ENCODE measurements at regions not wholly inside any gene's neighbourhood (a gene's known extent, or its start where the extent isn't known, plus 50 kb on each side); places are given as distances from the start of the nearest gene placed in this dataset.

- no peak overlapping the region for H2AFZ ChIP-seq
- H3K4me2 ChIP-seq: no peak overlapping the region
- H4K20me1 ChIP-seq (ENCODE audit: insufficient read depth, poor library complexity, severe bottlenecking): no peaks in the 10 kb centered on the region
- TF ChIP-seq EZH2phosphoT487 (IDR thresholded peaks at IDR 0.05; ENCODE audit: low read depth, severe bottlenecking, unreplicated experiment) (no peak), CTCF (IDR thresholded peaks at IDR 0.05; ENCODE audit: poor library complexity) (no peak), EZH2 (IDR thresholded peaks at IDR 0.05; ENCODE audit: borderline replicate concordance) (no peak)
- DNase-seq (ENCODE audit: low spot score): no peak
- H3K36me3 ChIP-seq (replicated peaks; ENCODE audit: insufficient read depth, low read depth): no peaks in the 10 kb centered on the region
- peak overlapping the region; percentile 42 for H3K27ac ChIP-seq
- 62% methylated on average over 4 of the region's 4 CpGs for WGBS (ENCODE audit: low lambda C conversion rate, missing lambda C conversion rate)
- peaks cover under 1% of the 10 kb centered on the region for H3K4me1 ChIP-seq (ENCODE audit: insufficient read depth)
- H3K9me2 ChIP-seq (replicated peaks; ENCODE audit: insufficient read depth): no peaks in the 10 kb centered on the region
- H3K4me3 ChIP-seq: no peak overlapping the region
- no peaks in the 10 kb centered on the region for H3K9me3 ChIP-seq (ENCODE audit: low read depth)
- no peaks in the 10 kb centered on the region for H3K27me3 ChIP-seq
- no peaks in the 10 kb centered on the region for H3K79me2 ChIP-seq
These were observed 451.5 kb upstream of the PPP2R3A start for GRCh38 chr3:135514060-135514448.

GRCh38 chr3:135516143-135516542, 449.4 kb upstream of the PPP2R3A start:
- H3K4me1 ChIP-seq (ENCODE audit: insufficient read depth): peaks cover 2% of the 10 kb centered on the region
- no peak overlapping the region for H3K4me3 ChIP-seq

GRCh38 chr3:135528413-135529015, 437.0 kb upstream of the PPP2R3A start:
- Histone ChIP-seq H3K9me3 (ENCODE audit: low read depth) (no peaks in the 10 kb centered on the region), H3K4me3 (no peak overlapping the region), H3K36me3 (replicated peaks; ENCODE audit: insufficient read depth, low read depth) (no peaks in the 10 kb centered on the region), H3K79me2 (no peaks in the 10 kb centered on the region), H3K9me2 (replicated peaks; ENCODE audit: insufficient read depth) (no peaks in the 10 kb centered on the region), H3K27me3 (no peaks in the 10 kb centered on the region), H3K4me1 (ENCODE audit: insufficient read depth) (no peaks in the 10 kb centered on the region), H3K4me2 (no peak overlapping the region), H4K20me1 (ENCODE audit: insufficient read depth, poor library complexity, severe bottlenecking) (no peaks in the 10 kb centered on the region), H2AFZ (no peak overlapping the region), H3K27ac (peak overlapping the region; percentile 58)
- peak; percentile 15 for DNase-seq (ENCODE audit: low spot score)
- TF ChIP-seq EZH2 (IDR thresholded peaks at IDR 0.05; ENCODE audit: borderline replicate concordance): no peak
- TF ChIP-seq CTCF (IDR thresholded peaks at IDR 0.05; ENCODE audit: poor library complexity): no peak
- no peak for TF ChIP-seq EZH2phosphoT487 (IDR thresholded peaks at IDR 0.05; ENCODE audit: low read depth, severe bottlenecking, unreplicated experiment)
- 71% methylated on average over 3 of the region's 3 CpGs for WGBS (ENCODE audit: low lambda C conversion rate, missing lambda C conversion rate)

More at GRCh38 chr3:135516143-135516542, 449.4 kb upstream of the PPP2R3A start:
- no peak overlapping the region for H3K27ac ChIP-seq
- no peaks in the 10 kb centered on the region for H3K36me3 ChIP-seq (replicated peaks; ENCODE audit: insufficient read depth, low read depth)
- no peak overlapping the region for H2AFZ ChIP-seq
- H4K20me1 ChIP-seq (ENCODE audit: insufficient read depth, poor library complexity, severe bottlenecking): no peaks in the 10 kb centered on the region
- TF ChIP-seq CTCF (IDR thresholded peaks at IDR 0.05; ENCODE audit: poor library complexity) (no peak), EZH2phosphoT487 (IDR thresholded peaks at IDR 0.05; ENCODE audit: low read depth, severe bottlenecking, unreplicated experiment) (no peak), EZH2 (IDR thresholded peaks at IDR 0.05; ENCODE audit: borderline replicate concordance) (no peak)
- H3K79me2 ChIP-seq: no peaks in the 10 kb centered on the region
- H3K9me2 ChIP-seq (replicated peaks; ENCODE audit: insufficient read depth): no peaks in the 10 kb centered on the region
- H3K4me2 ChIP-seq: no peak overlapping the region
- DNase-seq (ENCODE audit: low spot score): no peak
- H3K9me3 ChIP-seq (ENCODE audit: low read depth): no peaks in the 10 kb centered on the region
- H3K27me3 ChIP-seq: no peaks in the 10 kb centered on the region
- 26% methylated on average over 3 of the region's 3 CpGs for WGBS (ENCODE audit: low lambda C conversion rate, missing lambda C conversion rate)
